ENCODE measurements at regions not wholly inside any gene's neighbourhood (a gene's known extent, or its start where the extent isn't known, plus 50 kb on each side); places are given as distances from the start of the nearest gene placed in this dataset.

GRCh38 chr4:116024954-116025708 lies 911.7 kb upstream of the NDST4 start:
- TF ChIP-seq, protein P1, sequence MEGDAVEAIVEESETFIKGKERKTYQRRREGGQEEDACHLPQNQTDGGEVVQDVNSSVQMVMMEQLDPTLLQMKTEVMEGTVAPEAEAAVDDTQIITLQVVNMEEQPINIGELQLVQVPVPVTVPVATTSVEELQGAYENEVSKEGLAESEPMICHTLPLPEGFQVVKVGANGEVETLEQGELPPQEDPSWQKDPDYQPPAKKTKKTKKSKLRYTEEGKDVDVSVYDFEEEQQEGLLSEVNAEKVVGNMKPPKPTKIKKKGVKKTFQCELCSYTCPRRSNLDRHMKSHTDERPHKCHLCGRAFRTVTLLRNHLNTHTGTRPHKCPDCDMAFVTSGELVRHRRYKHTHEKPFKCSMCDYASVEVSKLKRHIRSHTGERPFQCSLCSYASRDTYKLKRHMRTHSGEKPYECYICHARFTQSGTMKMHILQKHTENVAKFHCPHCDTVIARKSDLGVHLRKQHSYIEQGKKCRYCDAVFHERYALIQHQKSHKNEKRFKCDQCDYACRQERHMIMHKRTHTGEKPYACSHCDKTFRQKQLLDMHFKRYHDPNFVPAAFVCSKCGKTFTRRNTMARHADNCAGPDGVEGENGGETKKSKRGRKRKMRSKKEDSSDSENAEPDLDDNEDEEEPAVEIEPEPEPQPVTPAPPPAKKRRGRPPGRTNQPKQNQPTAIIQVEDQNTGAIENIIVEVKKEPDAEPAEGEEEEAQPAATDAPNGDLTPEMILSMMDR (IDR thresholded peaks at IDR 0.05; ENCODE audit: borderline replicate concordance, insufficient read depth, low read depth, low read length): no peak
- no peak overlapping the region for H3K4me3 ChIP-seq (ENCODE audit: low read depth, low read length)

DNA sequence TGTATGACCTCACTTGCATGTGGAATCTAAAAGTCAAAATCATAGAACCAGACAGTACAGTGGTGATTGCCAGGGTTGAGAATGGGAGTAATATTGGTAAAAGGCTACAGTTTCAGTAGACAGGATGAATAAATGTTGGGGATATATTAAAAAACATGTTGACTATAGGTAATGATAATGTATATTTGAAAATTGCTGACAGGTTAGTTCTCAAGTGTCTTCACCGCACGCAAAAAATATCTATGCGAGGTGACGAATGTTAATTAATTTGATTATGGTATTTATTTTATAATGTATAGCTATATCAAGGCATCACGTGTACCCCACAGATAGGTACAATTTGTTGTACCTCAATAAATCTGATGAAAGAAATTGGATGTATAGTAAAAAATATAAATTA lies 909.6 kb upstream of the NDST4 start:
- H3K4me3 ChIP-seq (ENCODE audit: low read depth, low read length): no peak overlapping the region
- TF ChIP-seq, protein P1 (IDR thresholded peaks at IDR 0.05; ENCODE audit: borderline replicate concordance, insufficient read depth, low read depth, low read length): no peak

DNA sequence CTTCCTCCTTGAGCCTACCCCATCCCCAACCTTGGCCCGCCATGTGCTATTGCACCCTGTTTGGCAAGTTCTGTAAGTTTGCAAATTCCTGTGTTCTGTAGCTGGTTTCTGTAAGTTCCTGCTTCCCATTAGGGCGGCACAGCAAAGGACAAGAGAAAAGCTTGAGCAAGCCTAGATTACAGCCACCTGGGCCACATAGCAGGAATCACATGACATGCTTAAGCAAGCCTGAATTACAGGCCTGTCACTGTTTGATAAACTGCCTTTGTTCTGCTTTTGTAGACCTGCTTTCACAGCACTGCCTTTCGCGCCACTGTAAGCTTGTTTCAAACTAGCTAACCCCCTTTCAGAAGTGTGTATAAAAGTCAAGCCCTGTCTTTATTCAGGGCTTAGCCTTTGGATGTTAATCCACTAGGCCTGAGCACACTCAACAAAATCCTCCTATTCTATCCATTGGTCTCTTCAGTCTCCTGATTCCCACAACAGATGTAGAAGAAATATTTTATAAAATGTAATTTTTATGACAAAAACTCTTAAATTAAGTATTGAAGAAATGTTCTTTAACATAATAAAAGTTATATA lies 906.8 kb upstream of the NDST4 start:
- TF ChIP-seq, protein P1 (IDR thresholded peaks at IDR 0.05; ENCODE audit: borderline replicate concordance, insufficient read depth, low read depth, low read length): no peak
- no peak overlapping the region for H3K4me3 ChIP-seq (ENCODE audit: low read depth, low read length)

DNA sequence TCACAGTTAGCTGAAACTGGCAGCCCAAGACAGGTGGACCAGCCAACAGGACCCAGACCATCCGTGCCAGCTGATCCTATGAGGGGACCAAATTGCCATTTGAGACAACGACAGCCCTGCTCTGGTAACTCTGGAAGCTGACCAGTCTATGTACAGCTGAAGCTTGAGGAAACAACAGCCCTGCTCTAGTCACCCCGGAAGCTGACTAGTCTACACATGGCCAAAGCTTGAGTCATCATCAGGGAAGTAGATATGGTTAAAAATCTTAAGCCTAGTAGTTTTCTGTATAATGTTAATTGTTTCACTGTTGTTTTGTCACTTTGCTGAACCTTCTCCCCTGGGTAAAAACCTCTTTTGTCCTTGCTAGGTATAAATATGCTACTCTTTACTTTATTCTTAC lies 905.4 kb upstream of the NDST4 start:
- no peak overlapping the region for H3K4me3 ChIP-seq (ENCODE audit: low read depth, low read length)
- TF ChIP-seq, protein P1 (IDR thresholded peaks at IDR 0.05; ENCODE audit: borderline replicate concordance, insufficient read depth, low read depth, low read length): no peak

- H3K4me3 ChIP-seq (ENCODE audit: low read depth, low read length): no peak overlapping the region
- TF ChIP-seq, protein P1 (IDR thresholded peaks at IDR 0.05; ENCODE audit: borderline replicate concordance, insufficient read depth, low read depth, low read length): no peak
Measured at GRCh38 chr4:116016201-116016600, 902.8 kb upstream of the NDST4 start.

DNA sequence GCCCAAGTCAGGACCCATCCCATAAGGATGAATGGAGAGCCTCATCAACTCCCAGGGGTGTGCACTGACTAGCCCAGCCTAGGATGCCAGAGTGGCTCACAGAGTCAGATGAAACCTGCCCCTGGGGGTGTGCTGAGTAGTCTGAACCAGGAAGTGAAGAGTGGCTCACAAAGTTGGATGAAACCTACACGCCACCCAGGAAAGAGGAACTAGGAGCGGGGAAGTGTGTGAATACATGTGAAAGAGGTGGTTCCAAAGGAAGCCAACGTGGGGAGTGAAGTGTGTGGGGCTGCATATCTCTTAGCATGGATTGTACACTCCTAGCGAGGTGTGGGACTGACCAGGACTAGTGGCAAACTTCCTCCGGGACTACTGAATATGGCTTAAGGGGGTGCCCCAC lies 902.1 kb upstream of the NDST4 start:
- no peak overlapping the region for H3K4me3 ChIP-seq (ENCODE audit: low read depth, low read length)
- TF ChIP-seq, protein P1 (IDR thresholded peaks at IDR 0.05; ENCODE audit: borderline replicate concordance, insufficient read depth, low read depth, low read length): no peak

DNA sequence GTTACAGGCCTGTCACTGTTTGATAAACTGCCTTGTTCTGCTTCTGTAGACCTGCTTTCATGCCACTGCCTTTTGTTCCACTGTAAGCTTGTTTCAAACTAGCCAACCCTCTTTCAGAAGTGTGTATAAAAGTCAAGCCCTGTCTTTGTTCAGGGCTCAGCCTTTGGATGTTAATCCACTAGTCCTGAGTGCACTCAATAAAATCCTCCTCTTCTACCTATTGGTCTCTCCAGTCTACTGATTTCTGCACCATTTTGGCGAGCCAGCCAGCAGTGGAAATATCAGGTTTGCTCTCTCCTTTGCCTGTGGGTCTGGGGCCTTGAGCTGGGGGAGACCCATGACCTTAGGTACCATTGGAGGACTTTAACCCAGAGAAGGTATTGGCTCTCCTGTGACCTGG lies 901.6 kb upstream of the NDST4 start:
- no peak overlapping the region for H3K4me3 ChIP-seq (ENCODE audit: low read depth, low read length)
- TF ChIP-seq, protein P1 (IDR thresholded peaks at IDR 0.05; ENCODE audit: borderline replicate concordance, insufficient read depth, low read depth, low read length): no peak

Measured in GM12875 (cell line).